Tibial nerve (tissue), 4 donors: ENCODE measurements at regions not wholly inside any gene's neighbourhood (a gene's known extent, or its start where the extent isn't known, plus 50 kb on each side); places are given as distances from the start of the nearest gene placed in this dataset.

ENCODE experiments used
- DNase-seq, 2 donors: peaks; one replicate each; pipeline ENCODE4 v3.0.0-alpha.2; 2019; ENCODE audit warnings: low spot score in 2 of 2
- H3K27ac ChIP-seq, 4 donors: fragments of 200-600 bp; sonication (generic) in 3 of 4; one replicate each; pipeline ENCODE4 v1.5.1; 2017 to 2019; ENCODE audit warnings: mild to moderate bottlenecking in 1 of 4
- H3K27me3 ChIP-seq, 2 donors: fragments of 200-600 bp; sonication (generic) in 1 of 2; one replicate each; pipeline versions ENCODE4 v1.5.1 to v1.6.0; 2017 to 2019
- H3K36me3 ChIP-seq, 3 donors: fragments of 200-600 bp; sonication (generic); one replicate each; pipeline ENCODE4 v1.5.1; 2018 to 2019
- H3K4me1 ChIP-seq, 4 donors: fragments of 200-600 bp; sonication (generic) in 3 of 4; one replicate each; pipeline ENCODE4 v1.5.1; 2017 to 2019
- H3K4me3 ChIP-seq, 4 donors: fragments of 200-600 bp; sonication (generic) in 3 of 4; one replicate each; pipeline ENCODE4 v1.5.1; 2017 to 2019; ENCODE audit warnings: mild to moderate bottlenecking in 1 of 4, moderate library complexity in 1 of 4
- H3K9me3 ChIP-seq, 4 donors: fragments of 200-600 bp; sonication (generic) in 3 of 4; one replicate each; pipeline ENCODE4 v1.5.1; 2017 to 2019
- CTCF ChIP-seq, 5 experiments: fragments of 200-600 bp in 3 of 5; fragments of 450-650 bp in 2 of 5; sonication (generic) in 3 of 5; IDR thresholded peaks; one replicate each; pipeline ENCODE4 v1.5.1; 2016 to 2019; ENCODE audit warnings: antibody characterized with exemption in 5 of 5, mild to moderate bottlenecking in 3 of 5, moderate library complexity in 2 of 5
- EP300 ChIP-seq, 2 donors: sonication (generic); formaldehyde crosslinking; IDR thresholded peaks; one replicate each; pipeline ENCODE4 v1.6.1; 2017; ENCODE audit warnings: antibody characterized with exemption in 2 of 2, mild to moderate bottlenecking in 1 of 2
- POLR2A ChIP-seq, 2 donors: fragments of 450-650 bp; IDR thresholded peaks; one replicate each; pipeline ENCODE4 v1.6.1; 2017; ENCODE audit warnings: antibody characterized with exemption in 2 of 2, mild to moderate bottlenecking in 2 of 2, moderate library complexity in 2 of 2
- WGBS, 2 donors: methylation state at CpG; one replicate each; pipeline ENCODE4 v1.1.5; 2018; 5-methylcytosine and 5-hydroxymethylcytosine counted together

GRCh38 chr5:56565644-56566043, 249.7 kb upstream of the MAP3K1 start:
- DNase-seq, result no peak
- TF ChIP-seq EP300 (IDR thresholded peaks at IDR 0.05) (no peak), CTCF (IDR thresholded peaks at IDR 0.05) (no peak), POLR2A (IDR thresholded peaks at IDR 0.05) (no peak)
- Histone ChIP-seq H3K4me1 (peaks cover 0 to 34% (median 14%) of the 10 kb centered on the region in 4 donors), H3K27ac (no peak overlapping the region), H3K27me3 (no peaks in the 10 kb centered on the region), H3K9me3 (no peaks in the 10 kb centered on the region), H3K4me3 (no peak overlapping the region), H3K36me3 (no peaks in the 10 kb centered on the region)
- WGBS, 2 donors, result 46 to 47% methylated on average over 3 of the region's 3 CpGs

- no peak for TF ChIP-seq EP300 (IDR thresholded peaks at IDR 0.05)
- Histone ChIP-seq H3K9me3 (no peaks in the 10 kb centered on the region), H3K36me3 (no peaks in the 10 kb centered on the region), H3K4me3 (no peak overlapping the region), H3K27ac (no peak overlapping the region), H3K27me3 (no peaks in the 10 kb centered on the region), H3K4me1 (peaks cover 0 to 34% (median 14%) of the 10 kb centered on the region in 4 donors)
- DNase-seq, result no peak
- 67 to 90% methylated on average over 3 of the region's 3 CpGs for WGBS, 2 donors
Measured at GRCh38 chr5:56565283-56565615, 250.1 kb upstream of the MAP3K1 start.

GRCh38 chr5:56564541-56565282, 250.6 kb upstream of the MAP3K1 start:
- DNase-seq, result no peak
- Histone ChIP-seq H3K27ac (no peak overlapping the region), H3K36me3 (no peaks in the 10 kb centered on the region), H3K9me3 (no peaks in the 10 kb centered on the region), H3K4me3 (no peak overlapping the region), H3K27me3 (no peaks in the 10 kb centered on the region), H3K4me1 (peaks cover 0 to 29% (median 12%) of the 10 kb centered on the region in 4 donors)
- peak in 1 of 2 donors; percentile 41 for TF ChIP-seq EP300 (IDR thresholded peaks at IDR 0.05)
- no peak for TF ChIP-seq CTCF (IDR thresholded peaks at IDR 0.05)
- WGBS, 2 donors, result 56 to 64% methylated on average over 7 of the region's 7 CpGs

- H3K9me3 ChIP-seq, result no peaks in the 10 kb centered on the region
- no peak for TF ChIP-seq EP300 (IDR thresholded peaks at IDR 0.05)
- no peak for TF ChIP-seq POLR2A (IDR thresholded peaks at IDR 0.05)
- TF ChIP-seq CTCF (IDR thresholded peaks at IDR 0.05), result no peak
- 64 to 68% methylated on average over 2 of the region's 2 CpGs for WGBS, 2 donors
- H3K27me3 ChIP-seq, result no peaks in the 10 kb centered on the region
- no peak for DNase-seq
- no peaks in the 10 kb centered on the region for H3K36me3 ChIP-seq
- H3K4me1 ChIP-seq, result peaks cover 0 to 20% (median 6%) of the 10 kb centered on the region in 4 donors
- no peak overlapping the region for H3K27ac ChIP-seq
- H3K4me3 ChIP-seq, result no peak overlapping the region
Measured at GRCh38 chr5:56561455-56561854, 253.9 kb upstream of the MAP3K1 start.

GRCh38 chr5:56558131-56558745, 257.1 kb upstream of the MAP3K1 start:
- 57 to 59% methylated on average over 4 of the region's 4 CpGs for WGBS, 2 donors
- DNase-seq, result no peak
- no peaks in the 10 kb centered on the region for H3K27me3 ChIP-seq
- TF ChIP-seq CTCF (IDR thresholded peaks at IDR 0.05) (no peak), POLR2A (IDR thresholded peaks at IDR 0.05) (no peak), EP300 (IDR thresholded peaks at IDR 0.05) (no peak)
- H3K27ac ChIP-seq, result no peak overlapping the region
- no peaks in the 10 kb centered on the region for H3K9me3 ChIP-seq
- H3K36me3 ChIP-seq, result no peaks in the 10 kb centered on the region
- no peak overlapping the region for H3K4me3 ChIP-seq
- H3K4me1 ChIP-seq, result no peaks in the 10 kb centered on the region
